HG02885 (cell line): ENCODE measurements at regions not wholly inside any gene's neighbourhood (a gene's known extent, or its start where the extent isn't known, plus 50 kb on each side); places are given as distances from the start of the nearest gene placed in this dataset.

Experiments
- ATAC-seq: cut with Tn5 transposase; IDR thresholded peaks from one replicate; pipeline ENCODE4 v1.9.1; 2021; ENCODE audit warnings: mild to moderate bottlenecking; ENCODE audit not compliant: unreplicated experiment, poor library complexity

DNA sequence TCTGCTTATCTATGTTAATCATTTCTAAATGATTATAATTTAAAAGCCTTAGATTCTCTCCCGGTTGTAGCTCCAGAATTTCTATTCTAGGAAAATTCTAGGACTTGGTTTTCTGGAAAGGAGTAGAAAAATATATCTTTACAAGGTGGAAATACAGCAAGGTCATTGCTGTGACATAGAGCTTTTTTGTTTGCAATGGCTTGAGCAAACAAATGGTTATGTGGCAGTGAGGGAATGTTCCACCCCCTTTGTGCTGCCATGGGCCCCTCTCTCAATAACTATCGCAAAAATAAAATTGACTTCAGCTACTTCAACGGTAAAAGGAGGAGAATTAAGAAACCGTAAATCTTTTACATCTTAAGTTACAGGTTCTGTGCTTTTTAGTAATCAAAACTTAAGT is 517.1 kb downstream of the EPHA3 start:
- no peak for ATAC-seq

DNA sequence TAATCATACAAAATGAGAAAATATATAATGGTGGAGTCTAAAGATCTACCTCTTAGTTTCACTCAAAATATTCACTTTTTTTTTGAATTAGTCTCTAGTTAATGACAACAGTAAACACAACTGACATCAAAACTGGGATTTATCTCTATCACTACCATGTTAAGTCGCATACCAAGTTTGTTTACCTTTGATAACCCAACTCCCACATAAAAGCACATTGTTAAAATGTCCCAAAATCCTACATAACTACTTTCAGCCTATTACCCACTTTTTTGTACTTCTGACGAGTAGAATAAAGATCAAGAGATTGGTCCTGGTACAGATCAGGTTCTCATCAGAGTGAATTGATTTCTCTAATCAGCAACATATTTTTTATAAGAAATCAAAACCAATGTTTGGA is 518.5 kb downstream of the EPHA3 start:
- ATAC-seq, result no peak

DNA sequence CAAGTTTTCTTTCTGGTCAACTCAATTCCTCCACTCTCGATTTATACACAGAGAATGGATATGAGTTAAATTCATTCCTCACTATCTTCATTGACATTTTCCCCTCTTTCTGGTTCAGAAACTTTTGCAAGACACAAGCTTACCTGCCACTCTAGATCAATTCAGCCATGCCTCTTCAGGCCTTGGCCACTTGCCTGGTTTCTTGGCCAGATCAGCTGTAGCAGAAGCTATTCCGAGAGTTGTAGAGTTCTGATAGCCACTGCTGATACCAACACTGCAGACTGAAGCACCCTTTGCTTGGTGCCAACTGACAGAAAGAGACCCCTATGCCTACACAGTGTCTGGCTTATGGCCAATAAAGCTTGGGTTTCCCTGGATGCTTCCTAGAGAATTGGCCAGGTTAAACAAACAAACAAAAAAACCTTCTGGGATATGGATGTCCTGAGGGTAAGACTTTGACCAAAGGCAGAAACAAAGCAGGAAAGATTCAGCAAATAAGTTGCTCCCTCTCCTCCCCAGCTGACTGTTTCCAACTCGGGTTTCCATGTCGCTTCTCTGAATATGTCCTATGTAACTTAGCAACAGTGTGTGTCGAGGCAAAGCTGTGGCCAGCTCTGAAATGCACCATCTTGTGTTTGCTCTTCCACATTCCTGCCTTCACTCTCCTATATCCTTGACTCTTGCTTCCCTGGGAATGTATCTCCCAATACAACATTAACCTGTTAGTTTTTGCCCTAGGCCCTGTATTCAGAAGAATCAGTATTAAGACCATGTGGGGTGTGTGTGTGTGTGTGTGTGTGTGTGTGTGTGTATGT is 521.6 kb downstream of the EPHA3 start:
- ATAC-seq, result no peak

DNA sequence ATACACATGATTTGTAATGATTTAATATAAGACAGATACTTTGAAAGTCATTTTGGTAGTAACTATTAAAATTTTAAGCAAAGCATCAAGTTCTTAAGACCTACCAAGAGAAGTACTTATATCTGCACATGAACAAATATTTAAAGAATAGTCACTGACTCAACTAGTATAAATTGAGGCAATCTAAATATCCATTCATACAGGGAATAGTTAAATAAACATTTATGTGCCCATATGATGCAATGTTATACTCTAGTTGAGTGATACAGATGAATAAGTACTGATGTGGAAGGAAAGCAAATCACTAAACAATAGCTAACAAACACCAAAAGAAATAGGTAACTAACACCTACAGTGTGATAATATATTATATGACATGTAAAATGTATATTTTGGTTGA is 527.7 kb downstream of the EPHA3 start:
- no peak for ATAC-seq

GRCh38 chr3:89644716-89645115 is 537.3 kb downstream of the EPHA3 start:
- ATAC-seq, result no peak

- ATAC-seq, result no peak
These were observed 542.0 kb downstream of the EPHA3 start for GRCh38 chr3:89649431-89649830.

GRCh38 chr3:89654031-89654430 is 546.6 kb downstream of the EPHA3 start:
- no peak for ATAC-seq

GRCh38 chr3:89656388-89656787 is 549.0 kb downstream of the EPHA3 start:
- no peak for ATAC-seq

DNA sequence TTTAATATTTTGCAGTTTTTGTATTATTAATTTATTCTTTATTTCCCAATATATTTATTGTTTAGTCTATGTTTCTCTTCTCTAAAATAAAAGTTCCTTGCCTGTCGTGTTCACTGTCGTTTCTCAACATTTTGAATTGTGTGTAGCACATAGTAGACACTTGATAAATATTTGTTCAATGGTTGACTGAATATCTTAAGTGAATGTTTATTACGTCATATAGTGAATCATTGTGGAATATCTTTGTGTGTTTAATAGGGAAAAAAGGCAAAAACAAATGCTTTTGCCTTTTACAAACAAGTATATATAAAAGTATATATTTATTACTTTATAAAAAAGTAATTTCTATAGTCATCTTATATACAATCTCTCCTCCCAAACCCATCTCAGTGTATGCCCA is 572.3 kb downstream of the EPHA3 start:
- ATAC-seq, result no peak

DNA sequence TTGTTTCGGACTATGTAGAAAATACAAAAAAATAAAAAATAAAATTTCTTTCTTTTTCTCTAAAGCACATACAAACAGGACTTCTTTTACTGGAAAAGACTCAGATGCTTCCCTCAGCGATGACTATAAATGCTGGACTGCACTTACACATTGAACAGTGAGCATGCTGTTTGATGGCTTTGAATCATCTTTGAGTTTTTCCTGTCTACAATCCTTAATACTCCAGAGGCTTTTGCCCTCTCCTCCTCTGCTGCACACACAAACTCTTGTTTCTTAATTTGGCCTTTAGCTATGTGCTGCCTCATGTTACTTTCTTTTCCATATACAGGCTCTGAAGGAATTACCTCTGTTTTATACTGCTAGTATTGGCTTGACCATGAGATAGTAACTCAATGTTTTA is 575.1 kb downstream of the EPHA3 start:
- ATAC-seq, result no peak

- ATAC-seq, result no peak
These were observed 578.3 kb downstream of the EPHA3 start for GRCh38 chr3:89685731-89686130.

- no peak for ATAC-seq
These were observed 583.2 kb downstream of the EPHA3 start for GRCh38 chr3:89690646-89691045.

DNA sequence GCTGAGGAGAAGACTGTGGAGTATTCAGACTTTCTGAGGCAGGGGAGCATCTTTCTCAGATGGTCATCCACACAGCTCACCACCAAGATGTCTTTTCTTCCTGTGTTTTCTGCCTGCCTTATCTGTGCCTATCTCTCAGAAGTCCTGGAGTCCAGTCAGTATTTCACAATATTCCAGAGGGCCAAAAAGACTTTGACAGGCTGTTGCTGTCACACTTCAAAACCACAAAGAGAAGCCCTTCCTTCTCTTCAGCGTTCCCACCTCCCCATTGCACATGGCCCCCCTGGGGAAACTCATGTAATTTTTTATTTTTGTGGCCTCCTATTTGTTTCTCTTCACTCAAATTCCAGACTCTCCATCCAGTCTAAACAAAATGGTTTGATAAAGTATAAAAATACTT is 585.2 kb downstream of the EPHA3 start:
- ATAC-seq, result no peak

GRCh38 chr3:89697321-89697916 is 590.0 kb downstream of the EPHA3 start:
- ATAC-seq, result no peak

DNA sequence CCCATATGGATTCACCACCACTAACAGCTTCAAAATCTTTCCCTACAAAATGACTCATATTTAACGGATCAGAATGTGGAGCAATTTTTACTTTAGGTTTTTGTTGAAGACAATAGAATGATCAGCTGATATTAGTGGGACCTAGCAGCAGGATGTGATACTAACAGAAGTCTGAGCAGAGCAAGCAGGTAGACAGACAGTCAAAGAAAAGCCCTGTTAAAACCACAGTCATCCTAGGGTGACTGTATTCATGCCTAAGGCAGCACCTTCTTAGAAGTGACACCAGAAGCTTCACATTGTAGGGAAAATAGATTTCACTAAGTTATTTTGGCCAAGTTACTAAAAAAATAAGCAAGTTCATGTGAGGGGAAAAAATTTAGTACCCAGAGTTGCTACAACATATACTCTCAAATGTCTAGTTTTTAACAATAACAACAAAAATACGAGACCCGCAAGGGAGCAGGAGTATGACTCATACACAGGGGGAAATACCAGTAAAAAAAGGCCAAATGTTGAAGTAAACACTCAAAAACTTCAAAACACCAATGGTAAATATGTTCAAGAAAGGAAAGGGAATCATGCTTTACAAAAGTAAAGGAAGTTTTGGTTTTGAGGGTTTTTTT is 590.9 kb downstream of the EPHA3 start:
- no peak for ATAC-seq

- no peak for ATAC-seq
These were observed 591.8 kb downstream of the EPHA3 start for GRCh38 chr3:89699229-89699628.

GRCh38 chr3:89699771-89700170 is 592.4 kb downstream of the EPHA3 start:
- ATAC-seq, result no peak

- no peak for ATAC-seq
These were observed 595.0 kb downstream of the EPHA3 start for GRCh38 chr3:89702404-89702803.

DNA sequence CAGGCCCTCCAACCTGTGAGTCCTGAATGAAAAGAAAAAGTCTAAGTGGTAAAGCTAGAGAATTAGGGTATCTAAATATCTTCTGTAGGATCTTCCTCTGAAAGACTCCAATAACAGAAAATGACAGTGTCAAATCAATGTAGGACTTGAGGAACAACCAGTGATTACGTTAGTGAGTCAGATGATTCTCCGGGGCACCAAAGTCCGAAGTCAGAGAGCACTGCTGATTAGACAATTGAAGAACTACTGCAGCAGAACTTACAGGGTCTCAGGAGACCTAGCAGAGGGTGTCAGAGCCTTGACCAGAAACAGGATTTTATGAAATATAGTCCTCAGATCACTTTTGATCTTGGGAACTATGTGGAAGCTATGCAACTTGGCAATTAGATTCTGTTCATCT is 605.8 kb downstream of the EPHA3 start:
- ATAC-seq, result no peak

- ATAC-seq, result no peak
These were observed 606.8 kb downstream of the EPHA3 start for GRCh38 chr3:89714237-89714636.

DNA sequence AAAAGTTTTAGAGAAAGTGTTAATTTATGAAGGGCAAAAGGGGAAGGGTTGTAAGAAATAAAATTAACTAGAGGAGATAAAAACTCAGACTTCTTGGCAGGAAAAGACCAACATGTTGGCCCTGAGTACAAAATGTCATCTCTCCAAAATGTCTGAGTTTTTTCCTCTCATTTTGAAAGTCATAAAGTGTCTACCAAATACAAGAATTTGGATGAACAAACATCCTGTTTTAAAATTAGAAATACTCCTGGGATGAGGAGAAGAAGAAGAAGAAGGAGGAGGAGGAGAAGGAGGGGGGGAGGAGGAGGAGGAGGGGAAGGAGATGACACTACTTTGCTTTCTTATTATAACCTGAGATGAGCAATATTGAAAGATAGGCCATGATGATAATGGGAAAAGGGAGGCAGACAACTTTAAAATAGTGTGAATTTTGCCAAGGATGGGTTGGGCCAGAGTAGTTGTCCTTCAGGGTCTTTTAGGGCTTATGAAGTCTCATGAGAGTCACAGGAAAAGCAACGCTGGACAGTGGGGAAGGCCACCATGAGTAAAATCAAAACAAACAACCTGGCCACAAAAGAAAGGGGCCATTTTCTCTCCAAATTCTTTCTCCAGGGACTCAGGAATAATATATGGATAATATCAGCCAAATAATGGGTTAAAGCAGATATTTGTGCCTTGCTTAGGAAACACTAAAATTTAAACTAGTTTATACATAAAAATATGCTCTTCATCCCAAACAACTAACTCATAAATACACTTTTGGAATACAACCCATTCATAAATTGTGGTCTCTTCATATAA is 632.9 kb downstream of the EPHA3 start:
- no peak for ATAC-seq
